Ishikawa (cell line): ENCODE measurements at regions not wholly inside any gene's neighbourhood (a gene's known extent, or its start where the extent isn't known, plus 50 kb on each side); places are given as distances from the start of the nearest gene placed in this dataset.

Experiments
- CREB1 ChIP-seq: IDR thresholded peaks from 2 replicates; pipeline ENCODE4 v1.6.1; 2012; ENCODE audit warnings: low read depth
- EGR1 ChIP-seq: IDR thresholded peaks from 2 replicates; pipeline ENCODE4 v1.6.1; 2012
- EP300 ChIP-seq: IDR thresholded peaks from 2 replicates; pipeline ENCODE4 v1.6.1; 2012; ENCODE audit warnings: borderline replicate concordance
- MAX ChIP-seq: IDR thresholded peaks from 2 replicates; pipeline ENCODE4 v1.6.1; 2012
- RAD21 ChIP-seq: IDR thresholded peaks from 2 replicates; pipeline ENCODE4 v1.6.1; 2012; ENCODE audit warnings: low read depth
- TAF1 ChIP-seq: IDR thresholded peaks from 2 replicates; pipeline ENCODE4 v1.6.1; 2012; ENCODE audit warnings: low read depth, mild to moderate bottlenecking
- TEAD4 ChIP-seq: IDR thresholded peaks from 2 replicates; pipeline ENCODE4 v1.6.1; 2012
- USF1 ChIP-seq: IDR thresholded peaks from 2 replicates; pipeline ENCODE4 v1.6.1; 2012
- YY1 ChIP-seq: IDR thresholded peaks from 2 replicates; pipeline ENCODE4 v1.6.1; 2012; ENCODE audit warnings: low read depth
- ZBTB7A ChIP-seq: IDR thresholded peaks from 2 replicates; pipeline ENCODE4 v1.6.1; 2012; ENCODE audit warnings: low read depth

- TF ChIP-seq CREB1: no peak
- TF ChIP-seq TEAD4: no peak
- TF ChIP-seq ZBTB7A: no peak
- TF ChIP-seq TAF1: no peak
- TF ChIP-seq MAX: no peak
- no peak for TF ChIP-seq EP300
- TF ChIP-seq RAD21: no peak
- no peak for TF ChIP-seq USF1
- no peak for TF ChIP-seq YY1
- TF ChIP-seq EGR1: no peak
These were observed 75.4 kb upstream of the PDSS1 start for GRCh38 chr10:26621889-26622711.
